GM19372 (cell line): ENCODE measurements at regions not wholly inside any gene's neighbourhood (a gene's known extent, or its start where the extent isn't known, plus 50 kb on each side); places are given as distances from the start of the nearest gene placed in this dataset.

Experiments used
- ATAC-seq: cut with Tn5 transposase; IDR thresholded peaks from one replicate; pipeline ENCODE4 v1.9.1; 2021; ENCODE audit warnings: mild to moderate bottlenecking, low read depth, moderate library complexity; ENCODE audit not compliant: unreplicated experiment

DNA sequence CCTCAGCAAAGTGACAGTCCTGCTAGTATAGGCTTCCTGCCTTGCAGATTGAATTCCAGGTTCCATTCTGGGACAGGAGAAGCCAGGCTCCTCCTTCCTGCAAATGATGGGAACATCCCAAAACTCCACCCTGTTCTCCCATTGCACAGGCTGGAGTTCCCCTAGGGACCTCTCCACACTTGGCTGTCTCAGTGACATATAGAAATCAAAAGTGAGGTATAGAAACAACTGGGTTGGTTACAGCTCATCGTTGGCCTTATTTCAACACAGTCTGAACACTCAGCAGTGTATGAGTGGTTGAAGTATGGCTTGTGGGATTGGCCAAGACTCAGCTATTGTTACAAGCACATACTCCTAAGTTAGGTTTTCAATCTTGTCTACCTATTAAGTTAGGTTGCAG lies 157.8 kb upstream of the FTMT start:
- no peak for ATAC-seq

DNA sequence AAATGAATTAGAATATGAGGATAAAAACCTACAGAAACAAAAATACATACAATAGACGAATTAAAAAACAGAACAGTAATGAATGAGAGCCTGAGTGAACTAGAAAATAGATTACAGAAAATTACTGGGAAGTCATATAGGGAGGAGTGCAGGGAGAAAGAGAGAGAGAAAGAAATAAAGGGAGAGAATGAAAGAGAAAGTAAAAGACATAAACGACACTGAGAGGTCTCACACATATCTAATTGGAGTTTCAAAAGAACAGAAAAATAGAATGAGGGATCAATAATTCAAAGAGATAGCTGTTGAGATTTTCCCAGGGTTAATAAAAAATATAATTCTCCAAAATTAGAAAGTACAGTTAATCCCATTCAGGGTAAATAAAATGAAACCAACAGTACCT lies 156.4 kb upstream of the FTMT start:
- no peak for ATAC-seq

DNA sequence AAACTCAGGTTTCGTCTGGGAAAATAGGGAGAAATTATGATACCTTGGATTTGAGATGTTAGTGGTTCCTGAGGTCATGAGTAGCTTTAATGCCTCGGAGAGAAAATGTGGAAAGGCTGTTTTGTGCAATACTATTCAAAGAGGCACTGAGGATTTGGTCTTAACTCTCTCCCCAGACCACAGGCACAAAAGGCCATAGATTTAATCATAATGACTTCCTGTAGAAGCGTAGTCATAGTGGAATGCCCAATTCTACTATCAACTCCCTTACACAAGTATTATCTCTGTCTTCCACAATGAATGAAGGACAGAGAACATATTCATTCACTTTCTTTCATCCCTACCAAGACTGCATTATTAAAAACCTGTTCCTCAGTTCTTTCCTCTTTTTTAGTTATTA lies 153.0 kb upstream of the FTMT start:
- no peak for ATAC-seq

DNA sequence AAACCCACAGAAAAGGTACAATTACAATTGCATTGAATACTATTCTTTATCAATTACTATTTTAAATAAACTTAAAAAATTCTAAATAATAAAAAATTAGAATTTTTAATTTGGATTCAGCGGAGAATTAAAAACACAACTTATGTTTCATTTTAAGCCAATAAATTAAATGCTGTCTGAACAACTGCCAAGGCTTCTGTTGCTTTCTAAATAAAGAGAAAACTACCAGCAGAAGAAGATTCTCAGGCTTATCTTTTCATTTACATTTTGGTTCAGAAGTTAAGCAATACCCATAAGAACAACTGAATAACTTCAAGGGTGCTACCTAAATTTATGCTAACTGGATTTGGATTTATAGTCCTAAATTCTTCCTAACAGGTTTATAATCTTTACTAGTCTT lies 150.0 kb upstream of the FTMT start:
- no peak for ATAC-seq

DNA sequence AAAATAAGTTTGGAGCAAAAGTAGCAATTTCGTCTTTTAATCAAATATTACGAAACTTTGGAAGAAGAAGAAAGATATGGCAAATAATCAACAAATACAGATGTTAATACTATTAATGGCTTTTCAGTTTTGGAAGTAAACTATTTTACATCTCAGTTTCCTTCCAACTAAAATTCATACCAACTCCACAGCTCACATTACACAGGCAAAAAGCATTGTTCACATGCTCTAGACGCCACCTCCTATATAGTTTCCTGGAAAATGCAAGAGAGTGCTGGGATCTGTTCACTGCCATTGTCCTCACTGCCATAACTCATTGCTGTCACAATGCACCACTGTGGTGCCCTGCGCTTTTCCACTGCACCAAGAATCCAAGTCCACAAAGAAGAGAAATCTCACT lies 149.0 kb upstream of the FTMT start:
- no peak for ATAC-seq

DNA sequence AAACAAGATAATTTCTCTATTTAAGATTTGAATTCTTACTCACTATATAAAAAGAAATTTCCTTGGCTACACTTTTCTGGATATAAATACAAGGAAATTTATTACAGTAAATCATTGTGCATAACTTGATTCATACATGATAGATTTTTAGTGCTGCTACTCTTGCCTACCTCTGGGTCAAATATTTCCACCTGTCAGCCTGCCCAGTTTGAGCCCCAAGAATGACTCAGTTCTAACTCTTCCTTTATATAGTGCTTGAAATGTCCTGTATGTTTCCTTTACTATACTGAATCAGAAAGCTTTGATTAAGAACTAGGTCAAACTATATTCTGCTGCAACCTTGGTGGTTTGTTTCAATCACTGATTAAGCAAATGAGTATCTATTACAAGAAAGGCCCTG lies 147.4 kb upstream of the FTMT start:
- no peak for ATAC-seq

DNA sequence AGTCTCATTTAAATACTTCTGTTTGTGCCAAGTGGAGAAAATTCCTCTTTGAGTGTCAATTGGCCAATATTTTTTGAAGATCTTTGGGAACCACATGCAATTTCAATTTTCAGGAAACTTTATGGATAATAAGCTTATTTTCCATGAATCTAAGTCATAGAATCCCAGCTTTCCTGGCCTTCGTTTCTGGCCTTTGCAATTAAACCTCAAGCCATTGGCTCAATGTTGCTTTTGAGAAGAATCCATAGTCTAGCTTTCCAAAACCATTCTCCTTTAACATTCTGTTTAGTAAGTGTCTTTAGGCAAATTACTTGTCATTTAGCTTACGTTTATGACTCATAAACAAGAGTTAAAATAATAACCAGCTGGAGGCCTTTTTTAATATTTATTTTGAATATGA lies 145.0 kb upstream of the FTMT start:
- ATAC-seq: no peak

DNA sequence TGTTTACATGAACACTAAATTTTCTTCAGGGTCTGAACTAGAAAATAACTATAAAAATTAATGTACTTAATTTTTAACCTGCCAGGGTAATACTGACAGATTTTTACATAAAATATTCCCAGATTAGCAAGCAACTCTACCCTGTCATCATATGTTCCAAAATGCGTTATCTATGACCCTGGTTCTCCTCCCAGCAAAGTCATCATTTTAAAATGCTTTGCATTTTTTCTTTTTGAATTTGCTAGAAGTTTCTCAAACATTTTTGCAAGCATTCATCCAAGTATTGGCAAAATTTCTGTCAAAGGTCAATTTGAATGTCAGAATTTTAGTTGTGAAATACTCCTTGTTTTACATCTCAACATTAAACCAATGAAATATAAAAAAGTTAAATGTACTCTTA lies 144.5 kb upstream of the FTMT start:
- no peak for ATAC-seq

DNA sequence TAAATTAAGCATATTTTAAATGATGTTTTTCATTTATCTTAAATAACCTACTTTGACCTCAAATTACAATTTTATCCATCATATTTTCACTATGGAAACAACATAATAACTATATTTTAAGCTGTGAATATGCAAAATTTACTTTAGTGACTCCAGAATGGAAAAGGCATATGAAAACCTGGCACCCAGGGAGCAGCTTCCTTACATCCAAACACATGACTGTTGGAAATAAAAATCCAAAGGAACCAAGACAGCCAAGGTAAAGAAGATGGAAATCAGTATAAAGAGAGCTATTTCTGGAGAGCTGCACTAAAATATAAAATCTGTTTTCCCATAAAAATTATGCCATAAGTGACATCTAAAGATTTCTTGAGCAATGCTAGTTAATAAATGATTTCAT lies 140.3 kb upstream of the FTMT start:
- no peak for ATAC-seq

DNA sequence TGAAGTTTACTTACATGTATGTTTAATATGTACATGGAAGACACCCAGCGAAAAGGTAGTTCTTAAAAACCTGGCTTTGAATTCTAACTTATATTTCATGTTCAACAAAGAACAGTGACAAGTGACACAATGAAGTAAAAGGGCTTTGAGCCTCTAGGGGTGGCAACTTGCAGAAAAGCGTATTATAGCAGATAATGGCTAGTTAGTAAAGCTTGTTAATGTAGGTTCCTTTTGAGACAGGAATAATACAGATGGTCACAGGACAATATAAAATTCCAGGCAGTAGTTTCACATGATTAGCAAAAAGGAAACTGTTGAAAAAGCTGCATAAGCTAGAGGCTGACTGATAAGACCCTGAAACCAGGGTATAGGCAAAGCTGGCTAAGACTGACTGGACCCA lies 132.4 kb upstream of the FTMT start:
- ATAC-seq: no peak

DNA sequence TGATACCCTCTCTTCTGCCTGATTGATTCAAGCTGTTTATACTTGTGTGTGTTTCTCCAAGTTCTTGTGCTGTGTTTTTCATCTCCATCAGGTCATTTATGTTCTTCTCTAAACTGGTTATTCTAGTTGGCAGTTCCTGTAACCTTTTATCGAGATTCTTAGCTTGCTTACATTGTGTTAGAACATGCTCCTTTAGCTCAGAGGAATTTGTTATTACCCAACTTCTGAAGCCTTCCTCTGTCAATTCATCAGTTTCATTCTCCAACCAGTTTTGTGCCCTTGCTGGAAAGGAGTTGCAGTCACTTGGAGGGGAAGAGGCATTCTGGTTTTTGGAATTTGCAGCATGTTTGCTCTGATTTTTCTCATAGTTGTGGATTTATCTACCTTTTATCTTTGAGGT lies 126.2 kb upstream of the FTMT start:
- ATAC-seq: no peak

DNA sequence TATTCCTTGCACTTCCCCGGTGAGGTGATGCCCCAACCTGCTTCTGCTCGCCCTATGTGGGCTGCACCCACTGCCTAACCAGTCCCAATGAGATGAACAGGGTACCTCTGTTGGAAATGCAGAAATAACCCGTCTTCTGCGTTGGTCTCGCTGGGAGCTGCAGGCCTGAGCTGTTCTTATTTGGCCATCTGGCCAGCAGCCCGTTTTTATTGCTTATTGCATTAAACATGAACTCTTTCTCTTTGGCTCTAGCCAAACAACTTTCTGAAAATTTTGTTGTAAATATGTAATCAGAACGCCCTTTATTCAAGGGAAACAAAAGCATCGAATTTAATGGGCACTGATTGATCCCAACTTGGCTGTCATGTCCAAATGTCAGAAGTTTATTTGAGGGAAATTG lies 124.7 kb upstream of the FTMT start:
- ATAC-seq: no peak

DNA sequence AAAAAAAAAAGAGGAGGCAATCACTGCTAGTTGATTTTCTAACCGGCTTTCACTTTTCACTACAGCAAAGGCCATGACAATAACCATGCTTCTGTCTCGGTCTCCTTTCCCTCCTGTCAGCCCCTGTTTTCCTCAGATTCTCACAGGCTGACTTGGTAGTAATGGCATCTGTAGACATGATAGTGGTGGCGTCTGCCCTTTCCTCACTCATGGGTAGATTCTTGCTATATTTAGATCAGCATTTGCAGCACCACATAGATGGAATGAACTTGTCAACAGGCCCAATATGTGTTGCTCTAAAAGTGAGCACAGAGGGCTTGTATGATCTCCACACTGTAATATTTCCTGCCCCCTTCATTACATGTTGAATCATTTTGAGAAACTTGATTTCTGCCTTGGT lies 120.3 kb upstream of the FTMT start:
- no peak for ATAC-seq

DNA sequence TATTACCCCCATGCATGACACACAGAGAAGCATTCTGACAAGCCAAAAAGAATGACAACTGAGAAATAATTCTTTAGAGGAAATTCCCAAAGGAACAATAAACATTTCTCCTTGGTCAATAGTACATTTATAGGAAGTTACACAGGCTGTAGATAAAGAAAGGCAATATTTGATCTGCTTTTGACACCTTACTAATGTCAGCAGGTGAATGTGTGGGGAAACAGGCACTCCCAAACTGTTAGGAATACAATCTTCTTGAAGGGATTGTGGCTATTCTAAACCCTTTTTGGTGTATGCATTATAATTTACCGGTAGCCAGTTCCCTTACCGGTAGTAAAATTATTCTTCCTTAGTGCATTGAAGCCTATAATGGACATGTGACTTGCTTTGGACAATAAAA lies 116.1 kb upstream of the FTMT start:
- ATAC-seq: no peak

DNA sequence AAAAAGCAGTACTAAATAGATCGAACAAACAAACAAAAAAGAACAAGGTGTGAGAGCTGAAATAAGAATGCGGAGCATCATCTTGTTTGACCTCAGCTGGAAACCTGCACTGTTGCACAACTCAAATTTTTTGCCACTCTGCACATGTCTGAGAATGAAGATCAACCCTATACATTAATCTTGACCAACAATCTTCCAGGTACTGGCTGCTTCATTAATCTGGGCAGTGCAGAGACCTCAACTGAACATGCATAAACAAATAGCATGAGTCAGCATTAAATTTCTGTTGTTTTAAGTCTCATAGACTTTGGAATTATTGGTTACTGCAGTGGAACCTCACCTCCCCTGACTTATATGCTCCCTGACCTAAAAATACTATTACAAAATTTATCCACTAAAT lies 114.6 kb upstream of the FTMT start:
- no peak for ATAC-seq

DNA sequence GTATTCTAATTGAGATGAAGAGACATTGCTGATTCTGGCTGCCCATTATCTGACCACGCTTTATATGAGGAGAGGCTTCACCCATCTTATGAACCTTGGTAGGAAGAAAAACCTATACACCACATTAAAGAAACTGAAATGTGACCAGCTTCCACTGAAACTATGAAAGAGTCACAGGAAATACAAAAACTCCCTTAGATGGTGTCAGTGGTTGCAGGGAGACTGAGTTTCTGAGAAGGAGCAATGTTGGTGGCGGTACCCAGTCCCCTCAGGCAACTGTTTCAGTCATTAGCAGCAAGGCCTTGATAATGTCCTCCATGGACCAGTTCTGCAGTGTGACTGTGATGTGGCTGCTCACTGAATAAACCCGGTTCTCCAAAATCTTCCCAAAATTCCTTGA lies 110.5 kb upstream of the FTMT start:
- ATAC-seq: no peak

DNA sequence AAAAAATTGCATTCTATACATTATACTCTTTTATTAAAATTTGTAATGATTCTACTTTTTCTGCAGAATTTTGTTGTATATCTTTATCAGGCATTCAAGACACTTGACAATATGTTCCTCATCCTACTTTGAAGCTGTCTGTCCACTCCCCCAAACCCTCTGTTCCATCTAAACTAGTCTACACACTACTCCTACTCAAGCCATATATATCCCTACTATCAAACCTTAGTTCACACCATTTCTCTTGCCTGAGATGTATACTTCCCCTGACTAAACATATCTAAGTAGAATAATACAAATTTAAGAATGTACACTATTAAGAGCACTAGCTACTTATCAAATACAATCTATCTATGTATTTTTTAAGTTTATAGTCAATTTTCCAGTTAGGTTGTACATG lies 107.1 kb upstream of the FTMT start:
- no peak for ATAC-seq

DNA sequence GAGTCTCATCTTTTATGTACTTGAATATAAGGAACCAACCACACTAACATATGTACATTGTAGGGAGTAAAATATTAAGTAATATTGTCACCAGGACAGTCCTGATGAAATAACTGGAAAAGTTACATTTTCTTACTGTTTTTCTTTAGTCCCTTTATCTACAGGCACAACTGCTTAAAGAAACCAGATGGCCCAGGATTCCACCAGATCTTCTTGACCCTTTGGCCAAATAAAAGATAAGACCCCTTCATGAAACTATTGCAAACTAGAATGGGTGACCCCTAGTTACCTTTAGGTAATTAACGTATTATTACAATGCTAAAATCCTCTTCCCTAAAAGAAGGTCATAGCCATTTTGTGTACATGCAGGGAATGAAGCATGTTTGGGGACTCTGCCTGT lies 106.3 kb upstream of the FTMT start:
- ATAC-seq: no peak

DNA sequence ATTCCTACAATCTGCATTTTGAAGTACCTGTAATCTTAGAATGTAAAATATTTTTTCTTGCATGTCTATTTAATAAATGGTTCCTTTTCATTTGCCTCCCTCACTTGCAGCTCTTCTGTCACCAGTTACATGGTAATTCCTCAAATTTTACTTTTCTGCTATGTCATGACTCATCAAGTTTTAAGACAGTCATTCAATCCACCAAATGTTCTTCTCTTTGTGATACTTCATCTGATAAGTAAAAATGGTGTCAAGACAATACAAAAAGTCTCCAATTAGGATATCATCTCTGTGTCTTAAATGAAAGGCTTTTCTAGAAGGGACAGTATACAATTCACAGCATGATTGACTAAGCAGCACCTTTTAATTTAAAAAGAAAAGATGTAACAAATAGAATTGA lies 104.9 kb upstream of the FTMT start:
- no peak for ATAC-seq

DNA sequence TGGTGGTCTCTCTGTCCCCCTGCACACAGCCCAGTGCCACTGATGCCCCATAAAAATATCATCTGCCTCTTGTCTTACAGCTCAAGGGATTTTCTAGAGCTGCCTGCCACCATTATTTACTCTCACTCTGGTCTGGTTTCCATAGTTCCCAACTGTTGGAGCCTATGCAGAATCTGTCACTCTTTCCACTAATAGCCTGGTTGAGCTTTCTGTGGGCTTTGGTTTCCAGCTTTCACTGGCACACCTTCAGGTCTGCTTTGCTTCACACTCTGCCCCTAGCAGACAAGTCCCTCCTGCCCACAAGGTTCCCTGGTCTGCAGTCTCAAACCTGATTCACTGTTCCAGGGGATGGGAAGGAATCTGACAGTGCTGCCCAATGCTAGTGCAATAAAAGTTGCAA lies 103.0 kb upstream of the FTMT start:
- ATAC-seq: no peak

DNA sequence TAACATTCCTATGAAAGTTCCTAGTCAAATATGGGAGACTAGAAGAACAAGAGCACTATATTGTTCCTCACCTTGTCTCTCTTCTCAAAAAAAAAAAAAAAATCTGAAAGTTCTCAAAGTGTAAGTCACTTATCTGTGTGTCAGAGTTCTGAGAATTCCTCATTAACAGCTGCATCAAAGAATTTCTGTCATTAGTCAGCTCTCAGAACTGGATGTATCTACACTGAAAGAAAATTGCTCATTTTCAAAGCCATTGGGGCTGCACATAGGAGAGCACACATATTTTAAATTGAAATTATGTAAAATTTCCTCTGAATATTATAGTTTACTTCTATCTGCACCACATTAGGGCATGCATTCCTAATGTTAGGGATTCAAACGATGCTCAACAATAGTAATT lies 99.5 kb upstream of the FTMT start:
- no peak for ATAC-seq

DNA sequence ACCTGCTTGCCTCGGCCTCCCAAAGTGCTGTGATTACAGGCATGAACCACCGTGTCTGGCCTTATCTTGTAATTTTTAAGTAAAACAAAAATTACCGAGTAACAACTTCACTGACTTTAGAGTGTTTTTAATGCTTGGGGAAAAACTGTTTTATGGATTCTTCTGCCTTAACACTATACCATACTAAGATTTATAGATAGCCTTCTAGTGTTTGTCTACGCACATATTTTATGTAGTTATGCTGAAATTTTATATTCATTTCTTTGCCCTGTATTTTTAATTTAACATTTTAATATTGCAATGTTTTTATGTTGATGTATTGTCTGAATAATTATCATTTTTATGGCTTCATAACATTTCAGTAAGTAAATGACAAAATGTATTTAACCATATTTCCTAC lies 96.4 kb upstream of the FTMT start:
- ATAC-seq: no peak

DNA sequence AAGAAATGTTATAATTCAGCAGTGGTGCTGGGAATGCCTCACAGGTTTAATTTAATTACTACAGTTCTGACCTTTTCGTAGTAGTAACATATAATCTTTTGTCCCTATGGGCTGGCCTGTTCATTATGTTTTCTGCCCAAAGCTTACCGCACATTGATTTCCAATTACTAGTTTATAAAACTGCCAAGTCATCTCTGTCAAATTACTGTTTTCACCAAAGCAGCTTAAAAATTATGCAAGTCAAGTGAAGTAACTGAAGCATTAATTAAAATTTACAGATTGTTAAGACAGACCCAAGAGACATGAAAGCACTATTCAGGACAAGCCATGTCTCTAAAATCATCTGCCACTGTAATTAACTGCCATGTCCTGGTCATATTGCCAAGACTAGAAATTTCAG lies 93.9 kb upstream of the FTMT start:
- no peak for ATAC-seq

DNA sequence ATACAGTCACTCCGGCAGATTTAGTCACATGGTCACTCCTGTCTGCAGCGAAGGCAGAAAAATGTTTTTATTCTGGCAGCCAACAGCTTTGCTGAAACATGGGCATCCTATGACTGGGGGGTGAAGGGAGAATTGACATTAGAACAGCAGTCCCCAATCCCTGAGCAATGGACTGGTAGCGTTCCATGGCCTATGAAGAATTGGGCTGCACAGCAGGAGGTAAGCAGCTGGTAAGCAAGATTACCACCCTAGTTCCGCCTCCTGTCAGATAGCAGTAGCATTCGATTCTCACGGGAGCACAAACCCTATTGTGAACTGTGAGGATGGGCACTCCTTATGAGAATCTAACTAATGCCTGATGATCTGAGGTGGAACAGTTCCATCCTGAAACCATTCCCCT lies 93.1 kb upstream of the FTMT start:
- no peak for ATAC-seq
